HEK293 (cell line): ENCODE measurements at regions not wholly inside any gene's neighbourhood (a gene's known extent, or its start where the extent isn't known, plus 50 kb on each side); places are given as distances from the start of the nearest gene placed in this dataset.

Source experiments
- CTCF ChIA-PET: fragments of 350-600 bp; formaldehyde crosslinking; extraction: SDS; loops from one replicate; lab custom pipeline; 2021; ENCODE audit warnings: antibody characterized with exemption; lab: Yijun Ruan, JAX
- POLR2A ChIA-PET: fragments of 300-600 bp; formaldehyde crosslinking; extraction: SDS; loops from one replicate; lab custom pipeline; 2020; ENCODE audit warnings: antibody characterized with exemption, inconsistent platforms; lab: Yijun Ruan, JAX
- H3K27ac ChIP-seq: fragments of 200-500 bp; sonication (Bioruptor generic); 2 replicates; pipeline ENCODE4 v1.5.1; 2014; ENCODE audit warnings: low read depth, low read length, control low read depth, inconsistent platforms; ENCODE audit errors: extremely low read depth
- H3K36me3 ChIP-seq, 2 experiments: fragments of 200-500 bp in 1 of 2; sonication (Bioruptor generic) in 1 of 2; 1 replicate in 1 of 2; 2 replicates in 1 of 2; pipeline ENCODE4 v1.5.1; 2014 to 2017; ENCODE audit warnings: inconsistent platforms in 2 of 2, low read length in 2 of 2; ENCODE audit not compliant: control insufficient read depth in 2 of 2, insufficient read depth in 1 of 2
- H3K4me1 ChIP-seq: fragments of 200-500 bp; sonication (Bioruptor generic); 2 replicates; pipeline ENCODE4 v1.5.1; 2014; ENCODE audit warnings: mild to moderate bottlenecking, low read length, inconsistent platforms; ENCODE audit not compliant: control insufficient read depth, insufficient read depth
- H3K4me3 ChIP-seq: 2 replicates; pipeline ENCODE4 v1.5.1; 2011; ENCODE audit warnings: low read depth, mild to moderate bottlenecking, control low read depth, low read length, moderate library complexity
- H3K9me3 ChIP-seq: fragments of 200-500 bp; sonication (Bioruptor generic); 2 replicates; pipeline ENCODE4 v1.5.1; 2014; ENCODE audit warnings: low read depth, low read length, inconsistent platforms; ENCODE audit not compliant: control insufficient read depth, insufficient read depth
- BCL6B ChIP-seq: fragments of 450-650 bp; formaldehyde crosslinking; IDR thresholded peaks from 2 replicates; pipeline ENCODE4 v1.5.1; 2017; ENCODE audit warnings: missing biosample characterization, missing genetic modification characterization
- KLF8 ChIP-seq: fragments of 450-650 bp; formaldehyde crosslinking; IDR thresholded peaks from 2 replicates; pipeline ENCODE4 v1.5.1; 2016; ENCODE audit warnings: missing biosample characterization, missing genetic modification characterization
- SP2 ChIP-seq: fragments of 450-650 bp; formaldehyde crosslinking; IDR thresholded peaks from 2 replicates; pipeline ENCODE4 v1.5.1; 2016; ENCODE audit warnings: missing biosample characterization, missing genetic modification characterization
- YY2 ChIP-seq: fragments of 450-650 bp; formaldehyde crosslinking; IDR thresholded peaks from 2 replicates; pipeline ENCODE4 v1.5.1; 2016; ENCODE audit warnings: missing biosample characterization, missing genetic modification characterization
- ZBTB1 ChIP-seq: fragments of 450-650 bp; formaldehyde crosslinking; IDR thresholded peaks from 2 replicates; pipeline ENCODE4 v1.5.1; 2016; ENCODE audit warnings: missing biosample characterization, missing genetic modification characterization
- ZBTB10 ChIP-seq: fragments of 450-650 bp; formaldehyde crosslinking; IDR thresholded peaks from 2 replicates; pipeline ENCODE4 v1.5.1; 2016; ENCODE audit warnings: missing biosample characterization, missing genetic modification characterization
- ZNF112 ChIP-seq: fragments of 450-650 bp; formaldehyde crosslinking; IDR thresholded peaks from 2 replicates; pipeline ENCODE4 v1.5.0; 2017; ENCODE audit warnings: missing biosample characterization, missing genetic modification characterization
- ZNF132 ChIP-seq: fragments of 450-650 bp; formaldehyde crosslinking; IDR thresholded peaks from 2 replicates; pipeline ENCODE4 v1.5.1; 2017; ENCODE audit warnings: missing biosample characterization, missing genetic modification characterization, borderline replicate concordance
- ZNF157 ChIP-seq: fragments of 450-650 bp; formaldehyde crosslinking; IDR thresholded peaks from 2 replicates; pipeline ENCODE4 v1.5.1; 2016; ENCODE audit warnings: missing biosample characterization, missing genetic modification characterization
- ZNF169 ChIP-seq: fragments of 450-650 bp; formaldehyde crosslinking; IDR thresholded peaks from 2 replicates; pipeline ENCODE4 v1.5.1; 2016; ENCODE audit warnings: missing biosample characterization, missing genetic modification characterization
- ZNF2 ChIP-seq: fragments of 450-650 bp; formaldehyde crosslinking; IDR thresholded peaks from 2 replicates; pipeline ENCODE4 v1.5.1; 2016; ENCODE audit warnings: missing biosample characterization, missing genetic modification characterization
- ZNF521 ChIP-seq: fragments of 450-650 bp; formaldehyde crosslinking; IDR thresholded peaks from 2 replicates; pipeline ENCODE4 v1.5.1; 2017; ENCODE audit warnings: missing biosample characterization, mild to moderate bottlenecking, missing genetic modification characterization
- ZNF792 ChIP-seq: fragments of 450-650 bp; formaldehyde crosslinking; IDR thresholded peaks from 2 replicates; pipeline ENCODE4 v1.5.1; 2016; ENCODE audit warnings: missing biosample characterization, missing genetic modification characterization
- ZSCAN23 ChIP-seq: fragments of 450-650 bp; formaldehyde crosslinking; IDR thresholded peaks from 2 replicates; pipeline ENCODE4 v1.5.1; 2016; ENCODE audit warnings: missing biosample characterization, missing genetic modification characterization
- TF ChIP-seq, protein P1 (sequence below): fragments of 450-650 bp; formaldehyde crosslinking; IDR thresholded peaks from 2 replicates; pipeline ENCODE4 v1.5.1; 2017; ENCODE audit warnings: missing biosample characterization, missing genetic modification characterization
- TF ChIP-seq, protein P2 (sequence below): fragments of 450-650 bp; formaldehyde crosslinking; IDR thresholded peaks from 2 replicates; pipeline ENCODE4 v1.5.1; 2016; ENCODE audit warnings: missing biosample characterization, missing genetic modification characterization
- TF ChIP-seq, protein P3 (sequence below): fragments of 450-650 bp; formaldehyde crosslinking; IDR thresholded peaks from 2 replicates; pipeline ENCODE4 v1.5.1; 2016; ENCODE audit warnings: missing biosample characterization, missing genetic modification characterization

DNA sequence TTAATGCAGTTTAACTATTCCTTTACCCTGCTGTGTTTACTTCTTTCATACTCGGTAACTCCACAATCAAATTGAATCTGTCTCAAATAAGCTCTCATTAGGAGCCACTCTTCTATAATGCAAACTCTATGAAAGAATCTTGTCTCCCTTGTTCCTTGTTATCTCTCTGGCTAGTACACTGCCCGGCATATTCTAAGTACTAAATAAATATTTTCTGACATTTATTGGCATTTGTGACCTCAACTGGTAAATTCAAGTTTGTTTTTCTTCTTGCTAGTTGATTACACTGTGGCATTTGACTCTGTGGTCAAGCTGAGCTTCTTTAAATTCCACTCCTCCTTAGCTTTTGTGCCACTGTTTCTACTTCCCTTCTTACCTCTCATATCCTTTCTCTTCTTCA is 237.6 kb upstream of the KHDRBS2 start (continued):
- TF ChIP-seq ZNF2: no peak
- no peak for TF ChIP-seq ZNF792 (tag by site-specific recombination)

DNA sequence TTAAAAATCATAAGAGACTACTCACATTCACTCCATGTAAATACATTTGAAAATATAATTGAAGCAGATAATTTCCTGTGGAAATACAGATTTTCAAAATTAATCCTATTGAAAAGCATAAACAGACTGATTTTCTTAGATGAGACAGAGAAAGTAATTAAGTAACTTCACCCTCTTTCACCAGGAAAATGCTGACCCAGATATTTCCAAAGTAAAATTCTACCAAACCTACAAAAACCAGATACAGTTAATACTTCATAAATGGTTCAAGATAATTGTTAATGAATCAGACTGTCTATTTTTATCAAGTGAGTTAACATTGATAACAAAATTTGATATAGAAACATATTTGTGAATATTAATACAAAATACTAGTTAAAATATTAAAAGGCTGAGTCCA is 233.5 kb upstream of the KHDRBS2 start:
- TF ChIP-seq ZNF521 (tag by site-specific recombination) (no peak), ZNF157 (no peak), YY2 (tag by site-specific recombination) (no peak), BCL6B (tag by site-specific recombination) (no peak), ZNF112 (tag by site-specific recombination) (no peak), KLF8 (tag by site-specific recombination) (no peak), ZNF132 (tag by site-specific recombination) (no peak), ZBTB1 (tag by site-specific recombination) (no peak), ZBTB10 (tag by site-specific recombination) (no peak), SP2 (no peak), ZSCAN23 (tag by site-specific recombination) (no peak), ZNF169 (tag by site-specific recombination) (no peak)
- TF ChIP-seq, protein P1, sequence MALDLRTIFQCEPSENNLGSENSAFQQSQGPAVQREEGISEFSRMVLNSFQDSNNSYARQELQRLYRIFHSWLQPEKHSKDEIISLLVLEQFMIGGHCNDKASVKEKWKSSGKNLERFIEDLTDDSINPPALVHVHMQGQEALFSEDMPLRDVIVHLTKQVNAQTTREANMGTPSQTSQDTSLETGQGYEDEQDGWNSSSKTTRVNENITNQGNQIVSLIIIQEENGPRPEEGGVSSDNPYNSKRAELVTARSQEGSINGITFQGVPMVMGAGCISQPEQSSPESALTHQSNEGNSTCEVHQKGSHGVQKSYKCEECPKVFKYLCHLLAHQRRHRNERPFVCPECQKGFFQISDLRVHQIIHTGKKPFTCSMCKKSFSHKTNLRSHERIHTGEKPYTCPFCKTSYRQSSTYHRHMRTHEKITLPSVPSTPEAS: no peak
- TF ChIP-seq, protein P2, sequence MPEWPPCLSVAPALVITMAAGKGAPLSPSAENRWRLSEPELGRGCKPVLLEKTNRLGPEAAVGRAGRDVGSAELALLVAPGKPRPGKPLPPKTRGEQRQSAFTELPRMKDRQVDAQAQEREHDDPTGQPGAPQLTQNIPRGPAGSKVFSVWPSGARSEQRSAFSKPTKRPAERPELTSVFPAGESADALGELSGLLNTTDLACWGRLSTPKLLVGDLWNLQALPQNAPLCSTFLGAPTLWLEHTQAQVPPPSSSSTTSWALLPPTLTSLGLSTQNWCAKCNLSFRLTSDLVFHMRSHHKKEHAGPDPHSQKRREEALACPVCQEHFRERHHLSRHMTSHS (tag by site-specific recombination): no peak
- TF ChIP-seq, protein P3, sequence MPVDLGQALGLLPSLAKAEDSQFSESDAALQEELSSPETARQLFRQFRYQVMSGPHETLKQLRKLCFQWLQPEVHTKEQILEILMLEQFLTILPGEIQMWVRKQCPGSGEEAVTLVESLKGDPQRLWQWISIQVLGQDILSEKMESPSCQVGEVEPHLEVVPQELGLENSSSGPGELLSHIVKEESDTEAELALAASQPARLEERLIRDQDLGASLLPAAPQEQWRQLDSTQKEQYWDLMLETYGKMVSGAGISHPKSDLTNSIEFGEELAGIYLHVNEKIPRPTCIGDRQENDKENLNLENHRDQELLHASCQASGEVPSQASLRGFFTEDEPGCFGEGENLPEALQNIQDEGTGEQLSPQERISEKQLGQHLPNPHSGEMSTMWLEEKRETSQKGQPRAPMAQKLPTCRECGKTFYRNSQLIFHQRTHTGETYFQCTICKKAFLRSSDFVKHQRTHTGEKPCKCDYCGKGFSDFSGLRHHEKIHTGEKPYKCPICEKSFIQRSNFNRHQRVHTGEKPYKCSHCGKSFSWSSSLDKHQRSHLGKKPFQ (tag by site-specific recombination): no peak
- ChIA-PET POLR2A (no interaction called here), CTCF (no interaction called here)
- Histone ChIP-seq H3K4me1 (no peaks in the 10 kb centered on the region), H3K36me3 (no peaks in the 10 kb centered on the region), H3K9me3 (no peaks in the 10 kb centered on the region), H3K4me3 (no peak overlapping the region), H3K27ac (no peak overlapping the region)
